ENCODE measurements at regions not wholly inside any gene's neighbourhood (a gene's known extent, or its start where the extent isn't known, plus 50 kb on each side); places are given as distances from the start of the nearest gene placed in this dataset.
"Not testable (repeated sequence)": the region's sequence is repeated elsewhere in the genome, so short reads cannot be mapped to it uniquely, and the experiment has no call there.

GRCh38 chr11:29131055-29131454 is 885.8 kb downstream of the KCNA4 start:
- DNase-seq: no peak

- no peak for DNase-seq
Measured at GRCh38 chr11:29129844-29130243, 887.0 kb downstream of the KCNA4 start.

- no peak for DNase-seq
Measured at GRCh38 chr11:29127461-29127860, 889.4 kb downstream of the KCNA4 start.

- DNase-seq: no peak
Measured at GRCh38 chr11:29125606-29126005, 891.2 kb downstream of the KCNA4 start.

GRCh38 chr11:29124470-29124869 is 892.4 kb downstream of the KCNA4 start:
- no peak for DNase-seq

GRCh38 chr11:29119707-29120618 is 896.9 kb downstream of the KCNA4 start:
- DNase-seq: no peak

GRCh38 chr11:29119116-29119515 is 897.7 kb downstream of the KCNA4 start:
- DNase-seq: no peak

GRCh38 chr11:29100967-29101366 is 915.9 kb downstream of the KCNA4 start:
- no peak for DNase-seq

GRCh38 chr11:29095821-29096220 is 921.0 kb downstream of the KCNA4 start:
- DNase-seq: no peak

- DNase-seq: no peak
Measured at GRCh38 chr11:29093416-29094120, 923.3 kb downstream of the KCNA4 start.

- DNase-seq: no peak
Measured at GRCh38 chr11:29087200-29087812, 929.5 kb downstream of the KCNA4 start.

- no peak for DNase-seq
Measured at GRCh38 chr11:29075726-29076125, 941.1 kb downstream of the KCNA4 start.

- no peak for DNase-seq
Measured at GRCh38 chr11:29063630-29064361, 953.0 kb downstream of the KCNA4 start.

GRCh38 chr11:29061452-29061851 is 953.3 kb downstream of the METTL15 start:
- no peak for DNase-seq

- not testable (repeated sequence) for DNase-seq
Measured at GRCh38 chr11:29056487-29056886, 948.3 kb downstream of the METTL15 start.

GRCh38 chr11:29051935-29052334 is 943.7 kb downstream of the METTL15 start:
- no peak for DNase-seq

GRCh38 chr11:29050962-29051361 is 942.8 kb downstream of the METTL15 start:
- not testable (repeated sequence) for DNase-seq

- DNase-seq: no peak
Measured at GRCh38 chr11:29040489-29040888, 932.3 kb downstream of the METTL15 start.

GRCh38 chr11:29032384-29033149 is 924.4 kb downstream of the METTL15 start:
- no peak for DNase-seq

- DNase-seq: no peak
Measured at GRCh38 chr11:29029452-29029851, 921.3 kb downstream of the METTL15 start.

GRCh38 chr11:29027436-29027835 is 919.2 kb downstream of the METTL15 start:
- no peak for DNase-seq

GRCh38 chr11:29026286-29026685 is 918.1 kb downstream of the METTL15 start:
- no peak for DNase-seq
